GM12892 (cell line): ENCODE measurements at regions not wholly inside any gene's neighbourhood (a gene's known extent, or its start where the extent isn't known, plus 50 kb on each side); places are given as distances from the start of the nearest gene placed in this dataset.

Experiments
- POLR2A ChIP-seq: IDR thresholded peaks from 2 replicates; pipeline ENCODE4 v1.6.1; 2011; ENCODE audit warnings: low read depth, low read length, control low read depth
- POLR2AphosphoS5 ChIP-seq: IDR thresholded peaks from 2 replicates; pipeline ENCODE4 v1.6.1; 2011; ENCODE audit warnings: low read depth, low read length, control low read depth

DNA sequence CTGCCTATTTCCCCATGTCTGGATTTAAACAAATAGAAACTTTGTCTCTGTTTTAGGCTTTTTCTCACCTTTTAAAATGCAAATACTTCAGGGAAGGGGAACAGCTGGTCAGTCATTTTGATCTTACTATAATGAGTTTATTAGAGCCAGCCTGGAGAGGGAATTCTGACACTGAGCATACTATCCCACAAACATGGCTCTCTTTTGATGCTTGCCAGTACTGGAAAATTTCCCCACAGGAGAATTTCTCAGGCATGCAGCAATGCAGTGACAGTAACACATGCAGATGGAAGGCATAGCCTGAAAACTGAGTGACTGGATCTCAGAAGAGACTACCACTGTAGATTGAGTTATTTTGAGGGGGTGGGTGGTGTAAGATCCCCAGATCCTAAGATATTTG is 974.3 kb upstream of the CELF4 start:
- TF ChIP-seq POLR2AphosphoS5: no peak
- no peak for TF ChIP-seq POLR2A
